SK-N-SH (cell line): ENCODE measurements at regions not wholly inside any gene's neighbourhood (a gene's known extent, or its start where the extent isn't known, plus 50 kb on each side); places are given as distances from the start of the nearest gene placed in this dataset.

ENCODE experiments used
- CTCF ChIA-PET: fragments of 300-600, 350-600 bp; formaldehyde crosslinking; extraction: SDS; loops from one replicate; lab custom pipeline; 2021; lab: Yijun Ruan, JAX
- POLR2A ChIA-PET: fragments of 350-600 bp; sonication (Branson Sonifier 250); formaldehyde crosslinking; extraction: SDS; loops from one replicate; lab custom pipeline; 2020; ENCODE audit warnings: antibody characterized with exemption, inconsistent platforms; lab: Yijun Ruan, JAX
- DNase-seq: peaks from one replicate; pipeline ENCODE4 v3.0.0; 2012
- H2AFZ ChIP-seq: fragments of 200-600 bp; sonication (generic); 2 replicates; pipeline ENCODE4 v1.8.1; 2016; ENCODE audit warnings: antibody characterized with exemption, mild to moderate bottlenecking, low read depth
- H3F3A ChIP-seq: fragments of 200-600 bp; sonication (generic); replicated peaks from 2 replicates; pipeline ENCODE3; 2016; ENCODE audit warnings: antibody characterized with exemption, mild to moderate bottlenecking; ENCODE audit not compliant: insufficient read depth
- H3K27ac ChIP-seq, 2 experiments: fragments of 200-500 bp in 1 of 2; fragments of 200-600 bp in 1 of 2; sonication (Bioruptor generic) in 1 of 2; sonication (generic), shearing (Covaris generic) in 1 of 2; 2 replicates each; pipeline versions ENCODE4 v1.5.1 to v1.6.1; 2014 to 2016; ENCODE audit warnings: low read depth in 2 of 2, inconsistent platforms in 1 of 2, low read length in 1 of 2, mild to moderate bottlenecking in 1 of 2, mixed read lengths in 1 of 2
- H3K27me3 ChIP-seq: fragments of 200-600 bp; sonication (generic), shearing (Covaris generic); 2 replicates; pipeline ENCODE4 v1.6.1; 2016; ENCODE audit warnings: mixed run types; ENCODE audit not compliant: insufficient read depth
- H3K36me3 ChIP-seq, 2 experiments: fragments of 200-500 bp in 1 of 2; fragments of 200-600 bp in 1 of 2; sonication (Bioruptor generic) in 1 of 2; sonication (generic) in 1 of 2; replicated peaks in 1 of 2; 2 replicates each; pipeline versions ENCODE3 to v1.5.1; 2014 to 2016; ENCODE audit warnings: low read length in 1 of 2, mild to moderate bottlenecking in 1 of 2; ENCODE audit not compliant: insufficient read depth in 2 of 2, control insufficient read depth in 1 of 2
- H3K4me1 ChIP-seq, 2 experiments: fragments of 200-500 bp in 1 of 2; fragments of 200-600 bp in 1 of 2; sonication (Bioruptor generic) in 1 of 2; sonication (generic), shearing (Covaris generic) in 1 of 2; 2 replicates each; pipeline versions ENCODE4 v1.5.1 to v1.6.1; 2014 to 2016; ENCODE audit warnings: low read depth in 1 of 2, low read length in 1 of 2, mixed run types in 1 of 2; ENCODE audit not compliant: insufficient read depth in 2 of 2, control insufficient read depth in 1 of 2
- H3K4me2 ChIP-seq: fragments of 200-600 bp; sonication (generic), shearing (Covaris generic); 2 replicates; pipeline ENCODE4 v1.6.1; 2017; ENCODE audit warnings: mixed run types
- H3K4me3 ChIP-seq, 2 experiments: fragments of 200-500 bp in 1 of 2; fragments of 200-600 bp in 1 of 2; sonication (Bioruptor generic) in 1 of 2; sonication (generic), shearing (Covaris generic) in 1 of 2; 2 replicates each; pipeline versions ENCODE4 v1.5.1 to v1.8.1; 2014 to 2016; ENCODE audit warnings: low read depth in 2 of 2, inconsistent platforms in 1 of 2, low read length in 1 of 2, mild to moderate bottlenecking in 1 of 2, mixed read lengths in 1 of 2, moderate library complexity in 1 of 2
- H3K79me2 ChIP-seq: fragments of 200-600 bp; sonication (generic); 2 replicates; pipeline ENCODE4 v1.8.1; 2017; ENCODE audit warnings: mild to moderate bottlenecking; ENCODE audit not compliant: insufficient read depth
- H3K9ac ChIP-seq: fragments of 200-600 bp; sonication (generic); 2 replicates; pipeline ENCODE4 v1.6.1; 2017; ENCODE audit warnings: mixed run types
- H3K9me2 ChIP-seq: fragments of 200-600 bp; sonication (generic); 2 replicates; pipeline ENCODE4 v1.6.1; 2017; ENCODE audit warnings: mixed run types
- H3K9me3 ChIP-seq: fragments of 200-600 bp; sonication (generic); 2 replicates; pipeline ENCODE4 v1.6.1; 2017; ENCODE audit warnings: mixed run types, mild to moderate bottlenecking, moderate library complexity
- H4K20me1 ChIP-seq: fragments of 200-600 bp; sonication (generic); 2 replicates; pipeline ENCODE4 v1.6.1; 2017; ENCODE audit warnings: mild to moderate bottlenecking, mixed run types; ENCODE audit not compliant: insufficient read depth
- CTCF ChIP-seq: fragments of 200-600 bp; sonication (generic); IDR thresholded peaks from 2 replicates; pipeline ENCODE4 v1.6.1; 2017; ENCODE audit warnings: antibody characterized with exemption, mild to moderate bottlenecking, moderate library complexity
- ELF1 ChIP-seq: IDR thresholded peaks from 2 replicates; pipeline ENCODE4 v1.4.0; 2012
- EP300 ChIP-seq, 2 experiments: IDR thresholded peaks; 2 replicates each; pipeline versions ENCODE4 v1.4.0 to v1.6.1; 2012; ENCODE audit warnings: borderline replicate concordance in 1 of 2, low read depth in 1 of 2, low read length in 1 of 2
- FOSL2 ChIP-seq: IDR thresholded peaks from 2 replicates; pipeline ENCODE4 v1.4.0; 2012; ENCODE audit warnings: low read depth, mild to moderate bottlenecking, moderate library complexity, borderline replicate concordance
- JUND ChIP-seq: IDR thresholded peaks from 2 replicates; pipeline ENCODE4 v1.4.0; 2012
- MAX ChIP-seq: IDR thresholded peaks from 2 replicates; pipeline ENCODE4 v1.4.0; 2012; ENCODE audit warnings: low read depth
- MEF2A ChIP-seq: IDR thresholded peaks from 2 replicates; pipeline ENCODE4 v1.4.0; 2012; ENCODE audit warnings: low read depth, borderline replicate concordance
- MXI1 ChIP-seq: IDR thresholded peaks from 2 replicates; pipeline ENCODE4 v1.6.1; 2012; ENCODE audit warnings: mild to moderate bottlenecking, low read depth, low read length, improper control_type of control experiment
- NFIC ChIP-seq: IDR thresholded peaks from 2 replicates; pipeline ENCODE4 v1.4.0; 2012; ENCODE audit warnings: borderline replicate concordance
- NRF1 ChIP-seq: IDR thresholded peaks from 2 replicates; pipeline ENCODE4 v1.6.1; 2012; ENCODE audit warnings: low read depth, mild to moderate bottlenecking, low read length
- POLR2AphosphoS5 ChIP-seq: IDR thresholded peaks from 2 replicates; pipeline ENCODE4 v1.6.1; 2012; ENCODE audit warnings: low read depth, low read length
- RAD21 ChIP-seq: IDR thresholded peaks from 2 replicates; pipeline ENCODE4 v1.6.1; 2012; ENCODE audit warnings: mild to moderate bottlenecking, low read length
- RCOR1 ChIP-seq: fragments of 150-350 bp; IDR thresholded peaks from 2 replicates; pipeline ENCODE4 v1.6.1; 2017; ENCODE audit warnings: antibody characterized with exemption, low read length
- RXRA ChIP-seq: IDR thresholded peaks from 2 replicates; pipeline ENCODE4 v1.4.0; 2012; ENCODE audit warnings: low read depth, mild to moderate bottlenecking, borderline replicate concordance
- TCF12 ChIP-seq: IDR thresholded peaks from 2 replicates; pipeline ENCODE4 v1.4.0; 2012
- TEAD4 ChIP-seq: IDR thresholded peaks from 2 replicates; pipeline ENCODE4 v1.4.0; 2012; ENCODE audit warnings: mild to moderate bottlenecking, borderline replicate concordance; ENCODE audit not compliant: insufficient read depth
- YY1 ChIP-seq: IDR thresholded peaks from 2 replicates; pipeline ENCODE4 v1.4.0; 2012; ENCODE audit warnings: low read depth, mild to moderate bottlenecking
- ZBTB33 ChIP-seq: IDR thresholded peaks from 2 replicates; pipeline ENCODE4 v1.4.0; 2012; ENCODE audit warnings: low read depth, borderline replicate concordance
- WGBS: methylation state at CpG from one replicate; pipeline ENCODE4 v1.1.6; 2017; ENCODE audit warnings: low lambda C conversion rate; 5-methylcytosine and 5-hydroxymethylcytosine counted together
- TF ChIP-seq, protein P1 (sequence below): IDR thresholded peaks from 2 replicates; pipeline ENCODE4; 2012
- TF ChIP-seq, protein P2 (sequence below): fragments of 150-350 bp; IDR thresholded peaks from 2 replicates; pipeline ENCODE4 v1.6.1; 2017; ENCODE audit warnings: antibody characterized with exemption, low read length, low read depth, borderline replicate concordance

DNA sequence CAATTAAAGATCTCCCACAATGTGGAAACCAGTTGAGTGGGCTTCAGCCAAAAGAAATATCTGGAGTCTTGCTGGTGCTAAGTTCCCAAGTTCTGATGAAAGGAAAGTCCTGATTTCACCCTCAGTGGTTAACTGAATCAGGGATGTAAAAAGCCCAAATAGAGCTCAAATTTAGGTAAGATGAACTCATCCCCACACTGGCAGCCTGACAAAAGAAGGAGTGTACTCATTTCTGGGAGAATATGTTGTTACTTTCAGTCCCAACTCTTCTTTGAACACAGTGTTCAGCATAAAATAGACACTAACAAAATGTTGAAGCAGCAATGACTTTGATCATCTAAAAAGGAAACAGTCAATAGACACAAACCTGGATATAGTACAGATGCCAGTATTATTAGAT, 91.7 kb downstream of the CHRM3 start (continued):
- TF ChIP-seq MAX, result no peak
- no peak for TF ChIP-seq EP300 (IDR thresholded peaks at IDR 0.05; ENCODE audit: borderline replicate concordance in 1 of 2, low read depth in 1 of 2, low read length in 1 of 2)
- TF ChIP-seq YY1, result no peak

- Histone ChIP-seq H3K9me2 (no peaks in the 10 kb centered on the region), H3K4me3 (no peak overlapping the region), H4K20me1 (no peaks in the 10 kb centered on the region), H3K9ac (no peak overlapping the region), H3K79me2 (no peaks in the 10 kb centered on the region), H3K36me3 (no peaks in the 10 kb centered on the region), H3K27ac (peak overlapping the region in 1 of 2 experiments; percentile 18; a peak in 2 of 4 replicates), H2AFZ (no peak overlapping the region), H3K27me3 (no peaks in the 10 kb centered on the region), H3F3A (no peaks in the 10 kb centered on the region), H3K4me1 (no peaks in the 10 kb centered on the region; a peak in 1 of 4 replicates), H3K9me3 (no peaks in the 10 kb centered on the region), H3K4me2 (no peak overlapping the region)
- ChIA-PET CTCF (no interaction called here), POLR2A (no interaction called here)
- no peak for DNase-seq
- TF ChIP-seq RCOR1, result no peak
- no peak for TF ChIP-seq ELF1
- TF ChIP-seq CTCF, result no peak
- TF ChIP-seq, protein P1, sequence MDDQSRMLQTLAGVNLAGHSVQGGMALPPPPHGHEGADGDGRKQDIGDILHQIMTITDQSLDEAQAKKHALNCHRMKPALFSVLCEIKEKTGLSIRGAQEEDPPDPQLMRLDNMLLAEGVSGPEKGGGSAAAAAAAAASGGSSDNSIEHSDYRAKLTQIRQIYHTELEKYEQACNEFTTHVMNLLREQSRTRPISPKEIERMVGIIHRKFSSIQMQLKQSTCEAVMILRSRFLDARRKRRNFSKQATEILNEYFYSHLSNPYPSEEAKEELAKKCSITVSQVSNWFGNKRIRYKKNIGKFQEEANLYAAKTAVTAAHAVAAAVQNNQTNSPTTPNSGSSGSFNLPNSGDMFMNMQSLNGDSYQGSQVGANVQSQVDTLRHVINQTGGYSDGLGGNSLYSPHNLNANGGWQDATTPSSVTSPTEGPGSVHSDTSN, result no peak
- TF ChIP-seq ZBTB33, result no peak
- no peak for TF ChIP-seq NFIC
- 22% methylated on average over 2 of the region's 2 CpGs for WGBS
Measured at GRCh38 chr1:239483391-239483790, 97.0 kb downstream of the CHRM3 start.

- no peak overlapping the region for H2AFZ ChIP-seq
- H4K20me1 ChIP-seq, result no peaks in the 10 kb centered on the region
- no peak overlapping the region for H3K9ac ChIP-seq
- DNase-seq, result no peak
- H3K27me3 ChIP-seq, result no peaks in the 10 kb centered on the region
- H3K79me2 ChIP-seq, result no peaks in the 10 kb centered on the region
- H3K4me1 ChIP-seq, result no peaks in the 10 kb centered on the region; a peak in 2 of 4 replicates
- ChIA-PET CTCF (no interaction called here), POLR2A (no interaction called here)
- no peak overlapping the region for H3K4me2 ChIP-seq
- 52% methylated on average over 2 of the region's 2 CpGs for WGBS
- peaks cover 0 to 8% of the 10 kb centered on the region in 2 experiments for H3K36me3 ChIP-seq
- H3K4me3 ChIP-seq, result no peak overlapping the region
- no peak overlapping the region; a peak in 1 of 4 replicates for H3K27ac ChIP-seq
- H3F3A ChIP-seq, result no peaks in the 10 kb centered on the region
- no peaks in the 10 kb centered on the region for H3K9me2 ChIP-seq
- no peaks in the 10 kb centered on the region for H3K9me3 ChIP-seq
- no peak for TF ChIP-seq TEAD4
- TF ChIP-seq RAD21, result no peak
- no peak for TF ChIP-seq MEF2A
- no peak for TF ChIP-seq POLR2AphosphoS5
- no peak for TF ChIP-seq TCF12
- TF ChIP-seq FOSL2, result no peak
- no peak for TF ChIP-seq MXI1
- no peak for TF ChIP-seq NFIC
- TF ChIP-seq NRF1, result no peak
- TF ChIP-seq RXRA, result no peak
- TF ChIP-seq, protein P2, sequence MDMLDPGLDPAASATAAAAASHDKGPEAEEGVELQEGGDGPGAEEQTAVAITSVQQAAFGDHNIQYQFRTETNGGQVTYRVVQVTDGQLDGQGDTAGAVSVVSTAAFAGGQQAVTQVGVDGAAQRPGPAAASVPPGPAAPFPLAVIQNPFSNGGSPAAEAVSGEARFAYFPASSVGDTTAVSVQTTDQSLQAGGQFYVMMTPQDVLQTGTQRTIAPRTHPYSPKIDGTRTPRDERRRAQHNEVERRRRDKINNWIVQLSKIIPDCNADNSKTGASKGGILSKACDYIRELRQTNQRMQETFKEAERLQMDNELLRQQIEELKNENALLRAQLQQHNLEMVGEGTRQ, result no peak
- TF ChIP-seq JUND, result no peak
Measured at GRCh38 chr1:239493811-239494414, 107.5 kb downstream of the CHRM3 start.
